IMR-90 (cell line): ENCODE measurements at regions not wholly inside any gene's neighbourhood (a gene's known extent, or its start where the extent isn't known, plus 50 kb on each side); places are given as distances from the start of the nearest gene placed in this dataset.

ENCODE experiments used
- ATAC-seq: fragments of 200-7000 bp; cut with Tn5 transposase; 2 replicates; pipeline ENCODE4 v1.9.1; 2020; ENCODE audit warnings: low read depth, mild to moderate bottlenecking, moderate library complexity
- BruUV-seq: library from RNA; stranded (reverse); fragments of 400-500 nt; replicated peaks from 2 replicates; lab custom pipeline; 2021; lab: Mats Ljungman, UMichigan
- CTCF ChIA-PET: fragments of 300-600 bp; formaldehyde crosslinking; extraction: SDS; loops from one replicate; lab custom pipeline; 2021; ENCODE audit warnings: antibody characterized with exemption; lab: Yijun Ruan, JAX
- POLR2A ChIA-PET: fragments of 300-600 bp; sonication (Branson Sonifier 250); formaldehyde crosslinking; loops from one replicate; lab custom pipeline; 2022; ENCODE audit warnings: antibody characterized with exemption; ENCODE audit not compliant: unreplicated experiment; lab: Charles Lee
- DNase-seq: peaks from one replicate; pipeline ENCODE4 v3.0.0; 2013
- H2AFZ ChIP-seq: replicated peaks from 2 replicates; pipeline ENCODE3; 2013; ENCODE audit warnings: low read length, mild to moderate bottlenecking; ENCODE audit not compliant: poor library complexity
- H2AK5ac ChIP-seq: 2 replicates; pipeline ENCODE4 v1.6.1; 2013; ENCODE audit warnings: low read depth, low read length, inconsistent platforms
- H2AK9ac ChIP-seq: replicated peaks from 2 replicates; pipeline ENCODE3; 2013; ENCODE audit warnings: mild to moderate bottlenecking, low read depth, low read length, moderate library complexity; ENCODE audit not compliant: poor library complexity
- H2BK120ac ChIP-seq: 2 replicates; pipeline ENCODE4 v1.6.1; 2013; ENCODE audit warnings: low read depth, low read length, inconsistent platforms
- H2BK15ac ChIP-seq: 3 replicates; pipeline ENCODE4 v1.6.1; 2013; ENCODE audit warnings: low read depth, low read length, inconsistent platforms
- H2BK20ac ChIP-seq: 2 replicates; pipeline ENCODE4 v1.6.1; 2013; ENCODE audit warnings: low read depth, mild to moderate bottlenecking, inconsistent platforms, low read length, moderate library complexity
- H2BK5ac ChIP-seq: 2 replicates; pipeline ENCODE4 v1.6.1; 2013; ENCODE audit warnings: mild to moderate bottlenecking, low read depth, low read length, inconsistent platforms; ENCODE audit not compliant: poor library complexity, severe bottlenecking
- H3K14ac ChIP-seq: replicated peaks from 2 replicates; pipeline ENCODE4 v1.6.1; 2013; ENCODE audit warnings: low read depth, low read length, inconsistent platforms
- H3K18ac ChIP-seq: 2 replicates; pipeline ENCODE4 v1.6.1; 2013; ENCODE audit warnings: low read depth, low read length, control low read depth
- H3K23ac ChIP-seq: 2 replicates; pipeline ENCODE4 v1.6.1; 2013; ENCODE audit warnings: low read depth, low read length, inconsistent platforms
- H3K27ac ChIP-seq: 2 replicates; pipeline ENCODE4 v1.5.1; 2013; ENCODE audit warnings: mild to moderate bottlenecking, control low read depth, low read length; ENCODE audit not compliant: insufficient read depth
- H3K27me3 ChIP-seq: 2 replicates; pipeline ENCODE4 v1.6.1; 2013; ENCODE audit warnings: low read length; ENCODE audit not compliant: control insufficient read depth, insufficient read depth
- H3K36me3 ChIP-seq: 2 replicates; pipeline ENCODE4 v1.6.1; 2013; ENCODE audit warnings: low read length, mixed read lengths; ENCODE audit not compliant: control insufficient read depth, insufficient read depth
- H3K4ac ChIP-seq: 2 replicates; pipeline ENCODE4 v1.6.1; 2013; ENCODE audit warnings: low read depth, low read length, inconsistent platforms
- H3K4me1 ChIP-seq: 2 replicates; pipeline ENCODE4 v1.6.1; 2013; ENCODE audit warnings: low read length, mixed read lengths; ENCODE audit not compliant: control insufficient read depth, insufficient read depth
- H3K4me2 ChIP-seq: 2 replicates; pipeline ENCODE4 v1.6.1; 2013; ENCODE audit warnings: low read depth, mild to moderate bottlenecking, control low read depth, low read length, moderate library complexity
- H3K4me3 ChIP-seq: 2 replicates; pipeline ENCODE4 v1.5.1; 2013; ENCODE audit warnings: low read depth, mild to moderate bottlenecking, control low read depth, low read length, moderate library complexity; ENCODE audit not compliant: insufficient read depth
- H3K56ac ChIP-seq: 2 replicates; pipeline ENCODE4 v1.6.1; 2013; ENCODE audit warnings: low read length, inconsistent platforms; ENCODE audit not compliant: insufficient read depth; ENCODE audit errors: extremely low read depth
- H3K79me1 ChIP-seq, 2 experiments: 2 replicates each; pipeline ENCODE4 v1.6.1; 2013; ENCODE audit warnings: low read length in 2 of 2, inconsistent platforms in 1 of 2, low read depth in 1 of 2
- H3K9ac ChIP-seq: 2 replicates; pipeline ENCODE4 v1.6.1; 2013; ENCODE audit warnings: low read depth, low read length, control low read depth
- H3K9me1 ChIP-seq: 2 replicates; pipeline ENCODE4 v1.6.1; 2013; ENCODE audit warnings: low read length, inconsistent platforms; ENCODE audit not compliant: insufficient read depth
- H3K9me3 ChIP-seq: 2 replicates; pipeline ENCODE4 v1.6.1; 2013; ENCODE audit warnings: low read length; ENCODE audit not compliant: control insufficient read depth, insufficient read depth
- H4K20me1 ChIP-seq: 2 replicates; pipeline ENCODE4 v1.6.1; 2013; ENCODE audit warnings: low read length, inconsistent platforms; ENCODE audit not compliant: insufficient read depth
- H4K5ac ChIP-seq: 2 replicates; pipeline ENCODE4 v1.6.1; 2013; ENCODE audit warnings: mild to moderate bottlenecking, low read depth, low read length, control low read depth
- H4K8ac ChIP-seq, 2 experiments: 2 replicates each; pipeline ENCODE4 v1.6.1; 2013; ENCODE audit warnings: low read depth in 2 of 2, low read length in 2 of 2, control low read depth in 1 of 2, inconsistent platforms in 1 of 2
- H4K91ac ChIP-seq: 2 replicates; pipeline ENCODE4 v1.6.1; 2013; ENCODE audit warnings: low read depth, low read length, inconsistent platforms; ENCODE audit not compliant: insufficient read depth
- BHLHE40 ChIP-seq: fragments of 150-350 bp; IDR thresholded peaks from 2 replicates; pipeline ENCODE4 v1.6.1; 2016; ENCODE audit warnings: mild to moderate bottlenecking, low read depth, low read length
- CEBPB ChIP-seq: IDR thresholded peaks from 2 replicates; pipeline ENCODE4 v1.6.1; 2012; ENCODE audit warnings: low read depth, low read length, improper control_type of control experiment
- CHD1 ChIP-seq: IDR thresholded peaks from 2 replicates; pipeline ENCODE4 v1.6.1; 2012; ENCODE audit warnings: low read depth, low read length, improper control_type of control experiment
- CTCF ChIP-seq: conservative IDR thresholded peaks from 2 replicates; pipeline ENCODE4 v1.5.1; 2012; ENCODE audit warnings: mild to moderate bottlenecking, low read depth, low read length, improper control_type of control experiment
- ELK1 ChIP-seq: fragments of 150-350 bp; IDR thresholded peaks from 2 replicates; pipeline ENCODE4 v1.6.1; 2016; ENCODE audit warnings: low read depth, mild to moderate bottlenecking, low read length, moderate library complexity, borderline replicate concordance
- FOS ChIP-seq: fragments of 150-350 bp; IDR thresholded peaks from 2 replicates; pipeline ENCODE4 v1.6.1; 2016; ENCODE audit warnings: low read depth, low read length
- MAFK ChIP-seq: IDR thresholded peaks from 2 replicates; pipeline ENCODE4 v1.6.1; 2012; ENCODE audit warnings: low read depth, low read length, improper control_type of control experiment
- MAZ ChIP-seq: IDR thresholded peaks from 2 replicates; pipeline ENCODE4 v1.6.1; 2012; ENCODE audit warnings: low read depth, mild to moderate bottlenecking, low read length, improper control_type of control experiment, moderate library complexity, borderline replicate concordance
- MXI1 ChIP-seq: IDR thresholded peaks from 2 replicates; pipeline ENCODE4 v1.6.1; 2012; ENCODE audit warnings: low read depth, mild to moderate bottlenecking, low read length, moderate library complexity, borderline replicate concordance
- NFE2L2 ChIP-seq: fragments of 150-350 bp; IDR thresholded peaks from 2 replicates; pipeline ENCODE4 v1.6.1; 2016; ENCODE audit warnings: low read depth, mild to moderate bottlenecking, low read length
- POLR2A ChIP-seq: IDR thresholded peaks from 2 replicates; pipeline ENCODE4 v1.6.1; 2012; ENCODE audit warnings: mild to moderate bottlenecking, low read depth, low read length
- RAD21 ChIP-seq: IDR thresholded peaks from 2 replicates; pipeline ENCODE4 v1.6.1; 2012; ENCODE audit warnings: low read length, improper control_type of control experiment
- RCOR1 ChIP-seq: IDR thresholded peaks from 2 replicates; pipeline ENCODE4 v1.6.1; 2012; ENCODE audit warnings: mild to moderate bottlenecking, low read length, improper control_type of control experiment; ENCODE audit not compliant: insufficient replicate concordance
- RFX5 ChIP-seq: IDR thresholded peaks from 2 replicates; pipeline ENCODE4 v1.8.0; 2012; ENCODE audit warnings: low read depth, mild to moderate bottlenecking, low read length, moderate library complexity
- SMC3 ChIP-seq: fragments of 150-350 bp; IDR thresholded peaks from 2 replicates; pipeline ENCODE4 v1.6.1; 2016; ENCODE audit warnings: low read depth, mild to moderate bottlenecking, antibody characterized with exemption, low read length, moderate library complexity
- WGBS, 2 experiments: methylation state at CpG; one replicate each; pipeline versions ENCODE4 v1.1.5 to v1.1.7; 2013; ENCODE audit warnings: missing lambda C conversion rate in 2 of 2; ENCODE audit not compliant: insufficient read length in 1 of 2; ENCODE audit errors: extremely low coverage in 2 of 2; 5-methylcytosine and 5-hydroxymethylcytosine counted together
- dilution Hi-C: fragments of 300-500 bp; cut with HindIII; formaldehyde crosslinking; loops from one replicate; pipeline ENCODE4 v1.14.3; 2018; ENCODE audit warnings: low sequenced_read_pairs; ENCODE audit not compliant: unreplicated experiment
- in situ Hi-C: fragments of 300-500 bp; cut with MboI; formaldehyde crosslinking; loops from 3 replicates; pipeline ENCODE4 v1.14.3; 2019; ENCODE audit warnings: low sequenced_read_pairs, inconsistent platforms, mixed read lengths
- intact Hi-C: fragments of 100-400 bp; cut with micrococcal nuclease; formaldehyde crosslinking; loops from 2 replicates; pipeline ENCODE4 v1.10.0; 2022
- TF ChIP-seq, protein P1 (sequence below): fragments of 150-350 bp; IDR thresholded peaks from 2 replicates; pipeline ENCODE4 v1.6.1; 2017; ENCODE audit warnings: mild to moderate bottlenecking, antibody characterized with exemption, low read length, low read depth

- Histone ChIP-seq H3K79me1 (no peaks in the 10 kb centered on the region), H4K5ac (no peak overlapping the region), H2AK9ac (no peak overlapping the region), H4K20me1 (no peaks in the 10 kb centered on the region), H3K27me3 (no peaks in the 10 kb centered on the region), H2AFZ (no peak overlapping the region), H3K27ac (no peak overlapping the region), H2AK5ac (no peak overlapping the region), H3K9me1 (no peaks in the 10 kb centered on the region), H3K4me1 (no peaks in the 10 kb centered on the region), H3K14ac (no peak overlapping the region), H3K9me3 (no peaks in the 10 kb centered on the region), H3K4me3 (no peak overlapping the region), H2BK120ac (no peak overlapping the region), H3K36me3 (no peaks in the 10 kb centered on the region), H3K4me2 (no peak overlapping the region), H2BK20ac (no peak overlapping the region), H3K4ac (no peak overlapping the region), H4K91ac (no peak overlapping the region), H2BK15ac (no peak overlapping the region), H4K8ac (no peak overlapping the region), H3K56ac (no peak overlapping the region), H3K23ac (no peak overlapping the region), H2BK5ac (no peak overlapping the region), H3K18ac (no peak overlapping the region), H3K9ac (no peak overlapping the region)
- dilution Hi-C loops, result no loop called here
- BruUV-seq, result no TSS peak
- in situ Hi-C loops, result no loop called here
- WGBS, 2 experiments, result no CpG with 5 or more reads among the region's 1 CpG
- CTCF ChIA-PET, result no interaction called here
- intact Hi-C loops, result no loop called here
- TF ChIP-seq RCOR1 (no peak), MAFK (no peak), CHD1 (no peak), SMC3 (no peak), FOS (no peak), BHLHE40 (no peak), CEBPB (no peak), MXI1 (no peak), ELK1 (no peak), NFE2L2 (no peak), RFX5 (no peak), POLR2A (no peak), RAD21 (no peak), CTCF (no peak), MAZ (no peak)
- TF ChIP-seq, protein P1, sequence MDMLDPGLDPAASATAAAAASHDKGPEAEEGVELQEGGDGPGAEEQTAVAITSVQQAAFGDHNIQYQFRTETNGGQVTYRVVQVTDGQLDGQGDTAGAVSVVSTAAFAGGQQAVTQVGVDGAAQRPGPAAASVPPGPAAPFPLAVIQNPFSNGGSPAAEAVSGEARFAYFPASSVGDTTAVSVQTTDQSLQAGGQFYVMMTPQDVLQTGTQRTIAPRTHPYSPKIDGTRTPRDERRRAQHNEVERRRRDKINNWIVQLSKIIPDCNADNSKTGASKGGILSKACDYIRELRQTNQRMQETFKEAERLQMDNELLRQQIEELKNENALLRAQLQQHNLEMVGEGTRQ, result no peak
- DNase-seq (no peak), ATAC-seq (no peak)
- POLR2A ChIA-PET, result no interaction called here
These were observed 959.8 kb downstream of the EPHA7 start for GRCh38 chr6:92459606-92460005.
